GM12891 (cell line): ENCODE measurements at regions not wholly inside any gene's neighbourhood (a gene's known extent, or its start where the extent isn't known, plus 50 kb on each side); places are given as distances from the start of the nearest gene placed in this dataset.

ENCODE experiments used
- POLR2A ChIP-seq: IDR thresholded peaks from 2 replicates; pipeline ENCODE4 v1.6.1; 2011; ENCODE audit warnings: low read depth, low read length, control low read depth
- POLR2AphosphoS5 ChIP-seq: IDR thresholded peaks from 2 replicates; pipeline ENCODE4 v1.6.1; 2011; ENCODE audit warnings: low read depth, low read length, control low read depth
- SPI1 ChIP-seq: IDR thresholded peaks from 2 replicates; pipeline ENCODE4 v1.6.1; 2011; ENCODE audit warnings: low read depth, low read length, control low read depth
- TAF1 ChIP-seq: IDR thresholded peaks from 2 replicates; pipeline ENCODE4 v1.6.1; 2011; ENCODE audit warnings: low read depth, low read length, control low read depth

DNA sequence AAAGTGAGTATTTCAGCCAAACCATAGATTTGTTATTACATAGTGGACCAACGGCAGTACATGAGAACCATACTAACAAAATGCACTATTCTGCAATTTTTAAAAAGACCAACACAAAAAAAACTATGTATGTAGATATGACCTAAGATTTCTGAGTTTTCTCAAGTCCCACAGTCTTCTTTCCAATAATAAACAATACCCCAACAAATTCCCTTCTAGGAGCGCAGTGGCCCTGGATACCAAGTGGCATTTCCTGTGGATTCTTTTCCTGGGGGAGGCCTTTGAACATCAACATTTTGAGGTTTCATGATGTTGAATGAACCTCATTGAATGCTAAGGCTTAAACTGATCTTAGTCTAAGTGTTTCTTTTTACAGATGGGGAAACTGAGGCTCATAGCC, 210.5 kb downstream of the BCAT1 start:
- TF ChIP-seq POLR2A (no peak), POLR2AphosphoS5 (no peak), TAF1 (no peak), SPI1 (no peak)
